GM12891 (cell line): ENCODE measurements at regions not wholly inside any gene's neighbourhood (a gene's known extent, or its start where the extent isn't known, plus 50 kb on each side); places are given as distances from the start of the nearest gene placed in this dataset.

Source experiments
- PAX5 ChIP-seq: IDR thresholded peaks from 2 replicates; pipeline ENCODE4 v1.6.1; 2011; ENCODE audit warnings: low read length, moderate library complexity, mild to moderate bottlenecking; ENCODE audit not compliant: insufficient read depth, severe bottlenecking
- POLR2A ChIP-seq: IDR thresholded peaks from 2 replicates; pipeline ENCODE4 v1.6.1; 2011; ENCODE audit warnings: low read depth, low read length, control low read depth
- POLR2AphosphoS5 ChIP-seq: IDR thresholded peaks from 2 replicates; pipeline ENCODE4 v1.6.1; 2011; ENCODE audit warnings: low read depth, low read length, control low read depth
- POU2F2 ChIP-seq: IDR thresholded peaks from 2 replicates; pipeline ENCODE4 v1.6.1; 2011; ENCODE audit warnings: low read depth, mild to moderate bottlenecking, control low read depth, low read length, moderate library complexity
- SPI1 ChIP-seq: IDR thresholded peaks from 2 replicates; pipeline ENCODE4 v1.6.1; 2011; ENCODE audit warnings: low read depth, low read length, control low read depth
- TAF1 ChIP-seq: IDR thresholded peaks from 2 replicates; pipeline ENCODE4 v1.6.1; 2011; ENCODE audit warnings: low read depth, low read length, control low read depth

- TF ChIP-seq POLR2A (no peak), TAF1 (no peak), POLR2AphosphoS5 (no peak), POU2F2 (no peak), SPI1 (no peak), PAX5 (no peak)
Observed at GRCh38 chr2:77768508-77768907, 246.3 kb upstream of the LRRTM4 start.
